ENCODE measurements at regions not wholly inside any gene's neighbourhood (a gene's known extent, or its start where the extent isn't known, plus 50 kb on each side); places are given as distances from the start of the nearest gene placed in this dataset.
A peak's percentile ranks its signal among the peaks of the same experiment; 100 is the strongest.

DNA sequence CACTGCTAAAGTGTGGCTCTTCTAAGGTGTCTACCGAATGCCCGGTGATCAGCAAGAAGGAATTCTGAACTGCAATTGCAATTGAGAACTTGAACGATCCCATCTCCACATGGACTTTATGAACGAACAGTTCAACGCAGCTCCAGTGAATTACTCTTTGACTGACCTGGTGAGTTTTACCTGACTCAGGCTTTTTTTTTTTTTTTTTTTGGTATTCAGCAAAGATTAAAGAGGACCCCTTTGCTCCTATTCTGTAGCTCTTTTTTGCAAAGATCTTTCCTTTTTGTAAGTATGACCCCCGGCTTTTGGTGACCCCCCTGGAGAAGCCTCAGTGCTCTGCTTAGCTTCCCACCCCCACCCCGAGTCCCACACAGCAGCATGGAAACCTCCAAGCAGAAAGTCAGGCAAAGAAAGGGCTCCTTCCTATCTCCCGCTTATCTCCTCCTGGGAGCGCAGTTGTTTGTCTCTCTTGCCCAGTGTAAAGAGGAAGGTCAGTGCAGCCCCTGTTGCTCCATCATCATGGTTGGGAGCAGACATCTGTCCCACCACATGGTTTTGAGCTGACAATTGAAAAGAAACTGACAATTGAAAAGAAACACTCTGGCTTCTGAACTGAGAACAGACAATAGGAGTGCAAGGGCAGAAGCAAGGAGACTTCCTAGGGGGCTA is 72.1 kb upstream of the DIO3 start:
- H3K27ac ChIP-seq (replicated peaks): no peak overlapping the region
- no peaks in the 10 kb centered on the region for H3K36me3 ChIP-seq
- intact Hi-C loops (cut with micrococcal nuclease): no loop called here
- TF ChIP-seq CTCF (IDR thresholded peaks at IDR 0.05; ENCODE audit: borderline replicate concordance): no peak
- H3K27me3 ChIP-seq (ENCODE audit: low read depth): peaks cover 61% of the 10 kb centered on the region
- no peaks in the 10 kb centered on the region for H3K4me1 ChIP-seq
- DNase-seq: no peak
- peaks cover 41% of the 10 kb centered on the region for H3K9me3 ChIP-seq (replicated peaks)
- H3K4me3 ChIP-seq: no peak overlapping the region

GRCh38 chr14:101490771-101491170 is 70.5 kb upstream of the DIO3 start:
- no peak overlapping the region for H3K27ac ChIP-seq (replicated peaks)
- H3K9me3 ChIP-seq (replicated peaks): peaks cover 29% of the 10 kb centered on the region
- no peaks in the 10 kb centered on the region for H3K4me1 ChIP-seq
- no peaks in the 10 kb centered on the region for H3K36me3 ChIP-seq
- intact Hi-C loops (cut with micrococcal nuclease): no loop called here
- no peak overlapping the region for H3K4me3 ChIP-seq
- no peak for DNase-seq
- TF ChIP-seq CTCF (IDR thresholded peaks at IDR 0.05; ENCODE audit: borderline replicate concordance): no peak
- H3K27me3 ChIP-seq (ENCODE audit: low read depth): peaks cover 75% of the 10 kb centered on the region

DNA sequence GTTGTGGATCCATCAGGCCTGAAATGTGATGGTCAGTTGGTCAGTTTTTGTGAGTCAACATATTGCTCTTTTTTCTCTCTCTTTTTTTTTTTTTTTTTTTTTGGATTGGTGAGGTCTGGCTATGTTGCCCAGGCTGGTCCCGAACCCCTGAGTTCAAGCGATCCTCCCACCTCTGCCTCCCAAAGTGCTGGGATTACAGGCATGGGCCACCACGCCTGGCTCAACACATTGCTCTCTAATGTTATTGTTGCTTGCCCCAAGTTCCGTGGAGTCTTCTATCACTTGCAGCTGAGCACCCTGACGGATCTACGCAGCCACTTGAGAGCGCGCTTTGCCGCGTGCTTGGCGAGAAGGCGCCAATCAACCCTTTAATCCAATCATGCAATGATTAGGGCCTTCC is 69.5 kb upstream of the DIO3 start:
- TF ChIP-seq CTCF (IDR thresholded peaks at IDR 0.05; ENCODE audit: borderline replicate concordance): no peak
- Histone ChIP-seq H3K4me1 (no peaks in the 10 kb centered on the region), H3K4me3 (no peak overlapping the region), H3K36me3 (no peaks in the 10 kb centered on the region), H3K9me3 (replicated peaks) (peaks cover 18% of the 10 kb centered on the region), H3K27me3 (ENCODE audit: low read depth) (peaks cover 85% of the 10 kb centered on the region), H3K27ac (replicated peaks) (no peak overlapping the region)
- DNase-seq: no peak
- intact Hi-C loops (cut with micrococcal nuclease): no loop called here

DNA sequence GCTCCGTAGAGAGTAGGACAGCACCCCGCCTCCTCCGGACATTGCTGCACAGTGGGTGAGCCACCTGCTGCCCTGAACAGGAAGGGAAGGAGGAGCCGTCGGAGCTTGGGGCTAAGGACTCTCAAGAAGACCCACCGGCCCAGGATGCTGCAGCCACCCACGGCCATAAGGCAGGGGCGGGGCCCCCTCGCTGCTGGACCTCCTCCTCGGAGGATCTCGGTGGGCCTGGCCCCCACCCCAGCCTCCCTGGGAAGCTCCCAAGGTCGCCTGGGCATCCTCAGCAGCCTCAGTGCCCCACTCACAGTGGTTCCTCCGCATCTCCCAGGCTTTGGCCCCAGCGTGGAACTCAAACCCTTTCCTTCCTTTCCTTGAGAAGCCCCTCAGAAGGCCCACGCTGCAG is 68.6 kb upstream of the DIO3 start:
- Histone ChIP-seq H3K27me3 (ENCODE audit: low read depth) (peaks cover 91% of the 10 kb centered on the region), H3K27ac (replicated peaks) (no peak overlapping the region), H3K4me3 (no peak overlapping the region), H3K36me3 (no peaks in the 10 kb centered on the region), H3K9me3 (replicated peaks) (peaks cover 9% of the 10 kb centered on the region), H3K4me1 (no peaks in the 10 kb centered on the region)
- no peak for TF ChIP-seq CTCF (IDR thresholded peaks at IDR 0.05; ENCODE audit: borderline replicate concordance)
- DNase-seq: peak; percentile 12
- intact Hi-C loops (cut with micrococcal nuclease): no loop called here

- intact Hi-C loops (cut with micrococcal nuclease): no loop called here
- TF ChIP-seq CTCF (IDR thresholded peaks at IDR 0.05; ENCODE audit: borderline replicate concordance): no peak
These were observed 66.5 kb upstream of the DIO3 start for GRCh38 chr14:101494826-101495225.

More at GRCh38 chr14:101494826-101495225, 66.5 kb upstream of the DIO3 start:
- Histone ChIP-seq H3K4me1 (no peaks in the 10 kb centered on the region), H3K36me3 (no peaks in the 10 kb centered on the region), H3K27ac (replicated peaks) (no peak overlapping the region), H3K4me3 (no peak overlapping the region), H3K9me3 (replicated peaks) (no peaks in the 10 kb centered on the region), H3K27me3 (ENCODE audit: low read depth) (peaks cover 93% of the 10 kb centered on the region)
- no peak for DNase-seq
